Panc1 (cell line): ENCODE measurements at regions not wholly inside any gene's neighbourhood (a gene's known extent, or its start where the extent isn't known, plus 50 kb on each side); places are given as distances from the start of the nearest gene placed in this dataset.

Experiments used
- POLR2AphosphoS5 ChIP-seq: IDR thresholded peaks from 2 replicates; pipeline ENCODE4 v1.6.1; 2012; ENCODE audit warnings: mild to moderate bottlenecking, low read depth, low read length, moderate library complexity
- SIN3A ChIP-seq: IDR thresholded peaks from 2 replicates; pipeline ENCODE4 v1.6.1; 2012; ENCODE audit warnings: low read depth, mild to moderate bottlenecking, low read length, moderate library complexity, borderline replicate concordance; ENCODE audit not compliant: insufficient read depth
- TF ChIP-seq, protein P1 (sequence below): fragments of 450-650 bp; IDR thresholded peaks from 2 replicates; pipeline ENCODE4 v1.5.1; 2017; ENCODE audit warnings: mild to moderate bottlenecking

DNA sequence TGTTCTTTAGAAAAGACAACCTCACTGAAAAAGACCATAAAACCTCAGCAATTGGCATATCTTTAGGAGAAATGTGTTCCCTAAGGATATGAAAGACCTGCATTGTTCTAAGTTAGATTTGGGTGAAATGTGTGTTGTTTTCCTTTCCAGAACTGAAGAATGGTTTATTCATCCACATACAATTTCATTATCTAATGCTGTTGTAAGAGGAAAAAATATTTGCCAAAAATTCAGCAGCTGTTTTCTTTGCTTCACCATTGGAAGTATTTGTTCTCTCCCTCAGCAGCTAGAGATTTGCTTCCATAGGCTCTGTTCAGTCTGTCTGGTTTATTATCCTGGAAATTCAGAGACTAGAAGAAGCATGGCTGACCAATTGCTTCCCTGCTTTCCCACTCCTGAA, 150.9 kb downstream of the ISOC1 start:
- TF ChIP-seq, protein P1, sequence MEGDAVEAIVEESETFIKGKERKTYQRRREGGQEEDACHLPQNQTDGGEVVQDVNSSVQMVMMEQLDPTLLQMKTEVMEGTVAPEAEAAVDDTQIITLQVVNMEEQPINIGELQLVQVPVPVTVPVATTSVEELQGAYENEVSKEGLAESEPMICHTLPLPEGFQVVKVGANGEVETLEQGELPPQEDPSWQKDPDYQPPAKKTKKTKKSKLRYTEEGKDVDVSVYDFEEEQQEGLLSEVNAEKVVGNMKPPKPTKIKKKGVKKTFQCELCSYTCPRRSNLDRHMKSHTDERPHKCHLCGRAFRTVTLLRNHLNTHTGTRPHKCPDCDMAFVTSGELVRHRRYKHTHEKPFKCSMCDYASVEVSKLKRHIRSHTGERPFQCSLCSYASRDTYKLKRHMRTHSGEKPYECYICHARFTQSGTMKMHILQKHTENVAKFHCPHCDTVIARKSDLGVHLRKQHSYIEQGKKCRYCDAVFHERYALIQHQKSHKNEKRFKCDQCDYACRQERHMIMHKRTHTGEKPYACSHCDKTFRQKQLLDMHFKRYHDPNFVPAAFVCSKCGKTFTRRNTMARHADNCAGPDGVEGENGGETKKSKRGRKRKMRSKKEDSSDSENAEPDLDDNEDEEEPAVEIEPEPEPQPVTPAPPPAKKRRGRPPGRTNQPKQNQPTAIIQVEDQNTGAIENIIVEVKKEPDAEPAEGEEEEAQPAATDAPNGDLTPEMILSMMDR: no peak
- no peak for TF ChIP-seq SIN3A
- no peak for TF ChIP-seq POLR2AphosphoS5
